Activated CD8-positive, alpha-beta memory T cell treated with anti-CD3 and anti-CD28 coated beads, Interleukin-2, amount 50 U/mL, for 48 hours (primary cell): ENCODE measurements at regions not wholly inside any gene's neighbourhood (a gene's known extent, or its start where the extent isn't known, plus 50 kb on each side); places are given as distances from the start of the nearest gene placed in this dataset.

Source experiments
- DNase-seq: peaks from one replicate; pipeline ENCODE4 v3.0.0-alpha.2; 2020

DNA sequence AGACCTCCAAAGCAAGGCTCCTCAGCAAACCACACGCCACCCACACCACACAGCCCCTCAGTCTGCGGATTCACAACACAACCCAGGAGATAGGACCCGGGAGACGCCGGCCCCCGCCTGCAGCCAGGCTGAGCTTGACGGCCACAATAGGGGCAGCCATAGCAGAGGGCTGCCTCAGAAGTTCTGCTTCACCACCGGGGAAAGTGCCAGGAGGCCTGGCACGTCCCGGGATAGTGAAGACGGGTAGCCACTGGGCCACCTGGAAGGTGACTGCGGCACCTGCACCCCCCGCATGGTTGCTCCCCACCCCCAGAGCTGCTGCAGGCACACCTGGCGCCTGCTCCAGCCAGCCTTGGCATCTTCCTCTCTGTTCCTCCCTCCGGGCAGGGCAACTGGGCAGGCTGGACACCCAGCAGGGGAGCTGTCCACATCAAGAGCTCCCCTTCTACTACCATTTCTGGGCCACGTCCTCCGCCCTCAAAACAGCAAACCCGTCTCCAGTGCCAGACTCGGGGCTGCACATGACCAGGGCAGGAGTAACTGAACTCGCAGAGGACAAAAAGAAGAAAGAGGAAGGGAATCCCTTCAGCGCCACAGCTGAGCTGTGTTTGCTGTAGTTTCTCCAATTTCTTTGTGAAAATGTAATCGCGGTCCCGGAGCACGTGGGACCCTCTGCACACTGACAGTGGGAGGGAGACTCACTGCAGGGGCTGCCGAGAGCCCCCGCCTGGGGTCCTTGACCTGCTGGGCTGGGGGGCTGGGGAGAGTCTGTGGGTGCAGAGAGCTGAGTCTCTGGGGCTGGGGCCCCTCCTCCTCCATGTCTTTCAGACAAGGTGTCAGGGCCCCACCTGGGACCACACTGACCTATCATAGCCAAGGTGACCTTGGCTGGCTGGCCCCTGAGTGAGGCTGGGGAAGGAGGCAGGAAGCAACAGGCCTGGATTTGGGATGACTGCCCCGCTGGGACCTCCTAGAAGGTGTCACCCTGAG lies 74.2 kb upstream of the C14orf180 start:
- no peak for DNase-seq

- DNase-seq, result no peak
Observed at GRCh38 chr14:104506461-104507253, 72.9 kb upstream of the C14orf180 start.

GRCh38 chr14:104507443-104507842 lies 72.1 kb upstream of the C14orf180 start:
- no peak for DNase-seq

DNA sequence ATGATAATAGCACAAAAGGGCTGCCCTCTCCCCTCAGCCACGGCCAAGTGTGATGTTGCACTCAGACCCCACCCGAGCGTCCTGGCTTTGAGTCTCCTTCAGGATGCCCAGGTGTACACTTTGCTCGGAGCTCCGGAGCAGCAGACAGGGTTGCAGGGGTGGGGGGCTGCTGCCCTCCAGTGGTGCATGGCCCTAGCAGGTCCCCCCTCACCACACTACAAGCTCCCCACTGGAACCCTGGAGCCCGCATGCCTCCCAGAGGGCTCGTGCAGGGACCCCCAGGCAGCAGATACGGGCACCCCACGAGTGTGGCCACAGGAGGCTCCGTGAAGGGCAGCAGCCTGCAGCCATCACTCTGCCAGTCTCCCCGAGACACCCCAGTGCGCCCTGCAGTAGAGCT lies 69.9 kb upstream of the C14orf180 start:
- no peak for DNase-seq

GRCh38 chr14:104510216-104510615 lies 69.3 kb upstream of the C14orf180 start:
- no peak for DNase-seq

- DNase-seq, result no peak
Observed at GRCh38 chr14:104510794-104511611, 68.6 kb upstream of the C14orf180 start.

- no peak for DNase-seq
Observed at GRCh38 chr14:104512061-104512460, 67.5 kb upstream of the C14orf180 start.

GRCh38 chr14:104512771-104513640 lies 66.6 kb upstream of the C14orf180 start:
- no peak for DNase-seq

GRCh38 chr14:104513641-104514046 lies 65.9 kb upstream of the C14orf180 start:
- no peak for DNase-seq

GRCh38 chr14:104514156-104514848 lies 65.3 kb upstream of the C14orf180 start:
- no peak for DNase-seq

DNA sequence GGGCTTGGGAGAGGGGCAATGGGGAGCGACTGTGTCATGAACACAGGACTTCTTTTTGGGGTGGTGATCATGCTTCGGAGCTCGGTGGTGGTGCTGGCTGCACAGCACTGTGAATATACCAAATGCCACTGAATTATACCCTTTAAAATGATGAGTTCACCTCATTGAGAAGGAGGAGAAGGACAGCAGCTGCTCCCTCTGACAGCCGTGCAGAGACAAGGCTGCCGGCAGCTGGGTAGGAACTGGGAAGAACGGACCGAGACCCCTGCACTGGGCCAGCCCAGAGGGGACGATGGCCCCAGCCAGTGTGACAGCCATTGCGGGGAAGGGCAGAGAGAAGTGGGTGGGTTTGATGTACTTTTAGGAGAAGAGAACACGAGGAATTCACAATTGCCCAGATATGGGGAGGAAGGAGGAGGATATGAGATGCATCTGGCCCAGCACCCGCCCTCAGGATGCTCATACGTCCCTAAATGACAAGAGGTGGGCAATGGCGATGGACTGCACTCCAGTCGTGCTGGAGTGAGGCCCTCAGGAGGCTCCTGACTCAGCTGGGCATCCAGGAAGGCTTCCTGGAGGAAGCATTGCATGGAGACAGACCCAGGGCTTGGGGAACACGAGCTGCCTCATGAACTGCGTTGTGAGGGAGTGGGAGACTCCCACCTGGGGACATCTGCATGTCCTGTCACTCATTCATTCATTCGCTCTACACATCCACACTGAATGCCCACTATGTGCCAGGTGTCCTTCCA lies 64.3 kb upstream of the C14orf180 start:
- no peak for DNase-seq

- peak; percentile 30 for DNase-seq
Observed at GRCh38 chr14:104515811-104516780, 63.5 kb upstream of the C14orf180 start.

DNA sequence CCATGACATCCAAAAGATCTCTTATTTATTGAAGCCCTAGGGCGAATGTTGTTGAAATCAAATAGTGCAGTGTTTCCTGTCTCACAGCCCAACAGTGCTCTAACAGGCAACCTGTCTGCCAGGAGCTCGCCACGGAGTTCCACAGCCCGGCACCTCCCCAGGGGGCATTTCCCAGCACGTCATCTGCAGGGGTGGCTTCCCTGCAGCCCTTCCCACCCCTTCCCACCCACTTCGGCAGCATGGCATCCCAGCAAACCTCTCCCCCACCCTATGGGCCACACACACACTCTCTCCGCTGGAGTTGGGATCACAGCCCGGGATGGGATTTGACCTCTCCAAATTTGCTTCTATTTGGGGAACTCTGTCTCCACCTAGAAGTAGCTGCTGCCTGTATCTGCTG lies 62.7 kb upstream of the C14orf180 start:
- peak; percentile 4 for DNase-seq

- DNase-seq, result peak; percentile 18
Observed at GRCh38 chr14:104517426-104517825, 62.1 kb upstream of the C14orf180 start.

GRCh38 chr14:104517867-104518266 lies 61.7 kb upstream of the C14orf180 start:
- no peak for DNase-seq

DNA sequence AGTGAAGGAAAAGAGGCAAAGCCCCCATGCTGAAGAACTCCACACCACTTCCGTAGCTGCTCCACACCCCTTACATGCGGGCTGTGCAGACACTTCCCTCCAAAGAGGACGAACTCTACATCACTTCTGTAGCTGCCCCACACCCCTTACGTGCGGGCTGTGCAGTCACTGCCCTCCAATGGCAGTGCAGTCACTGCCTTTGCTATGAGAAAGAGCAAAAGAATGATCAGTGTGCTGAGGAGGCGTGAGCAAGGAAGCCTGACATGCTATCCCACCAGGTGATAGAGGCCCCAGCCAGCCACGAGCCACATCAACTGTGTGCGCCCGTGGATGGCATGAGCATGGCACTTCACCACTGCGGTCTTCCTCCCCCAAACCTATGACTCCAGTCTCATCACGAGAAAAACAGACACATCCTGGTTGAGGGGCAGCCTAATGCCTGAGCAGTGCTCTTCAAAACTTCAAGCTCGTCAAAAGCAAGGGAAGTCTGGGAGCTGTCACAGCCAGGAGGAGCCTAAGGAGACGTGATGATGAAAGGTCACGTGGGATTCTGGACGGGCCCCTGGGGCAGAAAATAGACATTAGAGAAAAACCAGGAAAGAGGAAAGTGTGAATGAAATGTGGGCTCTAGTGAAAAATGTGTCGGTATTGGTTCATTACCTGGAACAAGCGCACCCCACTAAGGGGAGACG lies 60.8 kb upstream of the C14orf180 start:
- peak; percentile 23 for DNase-seq

DNA sequence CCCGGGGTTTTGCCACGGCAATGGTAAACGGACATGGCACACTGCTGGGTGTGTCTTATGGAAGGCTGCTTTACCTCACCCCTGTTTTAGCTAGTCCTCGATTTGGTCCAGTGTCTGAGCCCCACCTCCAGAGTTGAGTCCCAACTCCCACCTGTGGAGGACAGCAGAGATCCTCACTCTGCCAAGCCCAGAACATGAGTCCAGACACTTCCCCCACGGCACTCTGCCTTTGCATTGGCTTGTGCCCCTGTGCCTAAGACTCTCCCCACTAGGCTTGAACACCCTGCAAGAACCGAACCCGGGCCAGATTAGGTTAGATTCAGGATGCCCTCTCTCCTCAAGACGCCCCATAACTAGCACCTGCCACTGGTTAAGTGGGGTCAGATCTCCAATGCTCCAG lies 59.8 kb upstream of the C14orf180 start:
- peak; percentile 20 for DNase-seq

DNA sequence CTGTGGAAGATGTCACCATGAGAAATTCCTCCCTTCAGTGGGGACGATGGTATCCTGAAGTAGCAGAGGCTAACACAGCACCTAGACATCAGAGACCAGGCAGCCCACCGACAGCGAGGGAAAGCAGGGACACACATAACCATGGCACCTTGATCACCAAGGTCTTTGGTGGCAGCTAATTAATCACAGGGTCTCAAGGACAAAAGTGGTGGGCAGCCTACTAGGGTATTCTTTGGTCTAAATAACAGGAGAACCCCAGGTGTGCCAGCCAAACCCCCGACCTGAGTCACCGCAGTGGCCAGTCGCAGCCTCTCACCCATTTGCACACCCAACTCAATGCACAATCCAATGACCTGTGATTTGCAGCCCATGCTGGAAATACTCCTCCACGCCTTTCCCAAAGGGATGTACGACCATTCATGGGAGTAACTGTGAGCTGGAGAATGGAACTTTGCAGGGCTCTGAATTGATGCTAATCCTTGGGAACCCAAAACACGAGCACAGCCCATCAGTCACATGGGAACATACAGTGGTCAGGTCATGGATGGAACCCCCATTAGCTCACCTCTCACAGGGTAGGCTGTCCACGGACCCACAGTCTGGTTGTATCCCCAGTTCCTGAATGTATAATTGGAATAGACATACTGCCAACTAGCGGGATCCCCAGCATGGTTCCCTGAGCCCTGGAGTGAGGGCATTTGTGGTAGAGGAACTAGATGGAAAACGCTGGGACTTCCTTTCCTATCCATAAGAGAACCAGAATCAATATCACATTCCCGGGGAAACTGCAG lies 58.7 kb upstream of the C14orf180 start:
- peak; percentile 22 for DNase-seq
